ENCODE measurements at regions not wholly inside any gene's neighbourhood (a gene's known extent, or its start where the extent isn't known, plus 50 kb on each side); places are given as distances from the start of the nearest gene placed in this dataset.

- no peaks in the 10 kb centered on the region for H3K27me3 ChIP-seq (ENCODE audit: insufficient read depth, low read depth, low read length)
- no peak overlapping the region for H2AFZ ChIP-seq (ENCODE audit: low read depth, low read length)
- H3K4me3 ChIP-seq (ENCODE audit: low read length): no peak overlapping the region
- no peaks in the 10 kb centered on the region for H3K36me3 ChIP-seq (ENCODE audit: insufficient read depth, low read length)
- no peak for TF ChIP-seq REST (IDR thresholded peaks at IDR 0.05; ENCODE audit: borderline replicate concordance)
- no peaks in the 10 kb centered on the region for H3F3A ChIP-seq (ENCODE audit: insufficient read depth, low read length, poor library complexity, severe bottlenecking)
- no peak overlapping the region for H3K9ac ChIP-seq (ENCODE audit: low read length)
- H3K27ac ChIP-seq (ENCODE audit: low read length): no peak overlapping the region
- H3K9me3 ChIP-seq (ENCODE audit: low read length): no peaks in the 10 kb centered on the region
- H3K79me2 ChIP-seq (replicated peaks; ENCODE audit: insufficient read depth, low read length): no peaks in the 10 kb centered on the region
- no peak overlapping the region for H3K4me2 ChIP-seq (ENCODE audit: low read length)
- no peaks in the 10 kb centered on the region for H4K20me1 ChIP-seq (ENCODE audit: insufficient read depth)
- H3K9me2 ChIP-seq (ENCODE audit: insufficient read depth, low read length): no peaks in the 10 kb centered on the region
Measured at GRCh38 chr12:126434412-126434985, 1369.3 kb downstream of the AACS start.

GRCh38 chr12:126436041-126436440, 1370.8 kb downstream of the AACS start:
- TF ChIP-seq REST (IDR thresholded peaks at IDR 0.05; ENCODE audit: borderline replicate concordance): no peak
- no peak overlapping the region for H2AFZ ChIP-seq (ENCODE audit: low read depth, low read length)

GRCh38 chr12:126437934-126438333, 1372.7 kb downstream of the AACS start:
- H3K79me2 ChIP-seq (replicated peaks; ENCODE audit: insufficient read depth, low read length): no peaks in the 10 kb centered on the region
- no peaks in the 10 kb centered on the region for H3K9me3 ChIP-seq (ENCODE audit: low read length)
- no peaks in the 10 kb centered on the region for H3K27me3 ChIP-seq (ENCODE audit: insufficient read depth, low read depth, low read length)
- no peak overlapping the region for H2AFZ ChIP-seq (ENCODE audit: low read depth, low read length)
- H3K36me3 ChIP-seq (ENCODE audit: insufficient read depth, low read length): no peaks in the 10 kb centered on the region
- H3K9me2 ChIP-seq (ENCODE audit: insufficient read depth, low read length): no peaks in the 10 kb centered on the region
- TF ChIP-seq RAD21 (conservative IDR thresholded peaks at IDR 0.05): no peak
- TF ChIP-seq EP300 (conservative IDR thresholded peaks at IDR 0.05; ENCODE audit: poor library complexity, severe bottlenecking): no peak
- TF ChIP-seq MXI1 (conservative IDR thresholded peaks at IDR 0.05; ENCODE audit: poor library complexity, severe bottlenecking): no peak
- TF ChIP-seq REST (IDR thresholded peaks at IDR 0.05; ENCODE audit: borderline replicate concordance): no peak
- no peak for TF ChIP-seq TAF1 (IDR thresholded peaks at IDR 0.05; ENCODE audit: low read depth)
- no peak for TF ChIP-seq EZH2 (IDR thresholded peaks at IDR 0.05; ENCODE audit: borderline replicate concordance, insufficient read depth, low read length, poor library complexity, severe bottlenecking)
- TF ChIP-seq POLR2AphosphoS5 (IDR thresholded peaks at IDR 0.05): no peak
- TF ChIP-seq, protein P1, sequence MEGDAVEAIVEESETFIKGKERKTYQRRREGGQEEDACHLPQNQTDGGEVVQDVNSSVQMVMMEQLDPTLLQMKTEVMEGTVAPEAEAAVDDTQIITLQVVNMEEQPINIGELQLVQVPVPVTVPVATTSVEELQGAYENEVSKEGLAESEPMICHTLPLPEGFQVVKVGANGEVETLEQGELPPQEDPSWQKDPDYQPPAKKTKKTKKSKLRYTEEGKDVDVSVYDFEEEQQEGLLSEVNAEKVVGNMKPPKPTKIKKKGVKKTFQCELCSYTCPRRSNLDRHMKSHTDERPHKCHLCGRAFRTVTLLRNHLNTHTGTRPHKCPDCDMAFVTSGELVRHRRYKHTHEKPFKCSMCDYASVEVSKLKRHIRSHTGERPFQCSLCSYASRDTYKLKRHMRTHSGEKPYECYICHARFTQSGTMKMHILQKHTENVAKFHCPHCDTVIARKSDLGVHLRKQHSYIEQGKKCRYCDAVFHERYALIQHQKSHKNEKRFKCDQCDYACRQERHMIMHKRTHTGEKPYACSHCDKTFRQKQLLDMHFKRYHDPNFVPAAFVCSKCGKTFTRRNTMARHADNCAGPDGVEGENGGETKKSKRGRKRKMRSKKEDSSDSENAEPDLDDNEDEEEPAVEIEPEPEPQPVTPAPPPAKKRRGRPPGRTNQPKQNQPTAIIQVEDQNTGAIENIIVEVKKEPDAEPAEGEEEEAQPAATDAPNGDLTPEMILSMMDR (IDR thresholded peaks at IDR 0.05; ENCODE audit: poor library complexity, severe bottlenecking): no peak
- no peak for TF ChIP-seq SMC3 (conservative IDR thresholded peaks at IDR 0.05; ENCODE audit: poor library complexity)
- H3K4me2 ChIP-seq (ENCODE audit: low read length): no peak overlapping the region
- H3K27ac ChIP-seq (ENCODE audit: low read length): no peak overlapping the region
- no peak overlapping the region for H3K4me3 ChIP-seq (ENCODE audit: low read length)
- no peaks in the 10 kb centered on the region for H3F3A ChIP-seq (ENCODE audit: insufficient read depth, low read length, poor library complexity, severe bottlenecking)
- no peak overlapping the region for H3K9ac ChIP-seq (ENCODE audit: low read length)
- no peaks in the 10 kb centered on the region for H4K20me1 ChIP-seq (ENCODE audit: insufficient read depth)

More at GRCh38 chr12:126436041-126436440, 1370.8 kb downstream of the AACS start:
- Histone ChIP-seq H3K27me3 (ENCODE audit: insufficient read depth, low read depth, low read length) (no peaks in the 10 kb centered on the region), H3K36me3 (ENCODE audit: insufficient read depth, low read length) (no peaks in the 10 kb centered on the region), H3K9me2 (ENCODE audit: insufficient read depth, low read length) (no peaks in the 10 kb centered on the region), H3K79me2 (replicated peaks; ENCODE audit: insufficient read depth, low read length) (no peaks in the 10 kb centered on the region), H3K27ac (ENCODE audit: low read length) (no peak overlapping the region), H3K9ac (ENCODE audit: low read length) (no peak overlapping the region), H3K9me3 (ENCODE audit: low read length) (no peaks in the 10 kb centered on the region), H3K4me3 (ENCODE audit: low read length) (no peak overlapping the region), H3K4me2 (ENCODE audit: low read length) (no peak overlapping the region), H3F3A (ENCODE audit: insufficient read depth, low read length, poor library complexity, severe bottlenecking) (no peaks in the 10 kb centered on the region), H4K20me1 (ENCODE audit: insufficient read depth) (no peaks in the 10 kb centered on the region)
